GM21360 (cell line): ENCODE measurements at regions not wholly inside any gene's neighbourhood (a gene's known extent, or its start where the extent isn't known, plus 50 kb on each side); places are given as distances from the start of the nearest gene placed in this dataset.

Experiments
- ATAC-seq: cut with Tn5 transposase; IDR thresholded peaks from one replicate; pipeline ENCODE4 v1.9.1; 2021; ENCODE audit warnings: mild to moderate bottlenecking, moderate library complexity; ENCODE audit not compliant: unreplicated experiment

DNA sequence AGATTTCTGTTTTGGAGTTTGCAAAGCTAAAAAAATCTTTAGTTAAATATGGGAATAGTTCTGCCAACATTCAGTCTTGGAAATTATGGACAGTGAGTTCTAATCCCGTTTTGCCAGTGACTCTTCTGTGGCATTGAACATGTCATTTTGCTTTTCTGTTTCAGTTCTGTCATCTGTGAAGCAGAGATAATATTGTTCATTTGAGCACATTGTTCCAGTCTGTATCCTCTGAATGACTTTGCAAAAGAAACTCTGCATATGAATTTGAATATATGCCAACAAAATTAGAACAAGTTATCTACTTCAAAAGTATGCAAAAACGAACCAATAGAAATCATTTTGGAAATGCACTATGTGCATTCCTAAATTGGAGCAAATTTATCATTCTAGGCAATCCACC lies 746.0 kb upstream of the POT1 start:
- no peak for ATAC-seq

GRCh38 chr7:125675169-125675568 lies 745.5 kb upstream of the POT1 start:
- no peak for ATAC-seq

- no peak for ATAC-seq
Observed at GRCh38 chr7:125670926-125671572, 741.4 kb upstream of the POT1 start.

DNA sequence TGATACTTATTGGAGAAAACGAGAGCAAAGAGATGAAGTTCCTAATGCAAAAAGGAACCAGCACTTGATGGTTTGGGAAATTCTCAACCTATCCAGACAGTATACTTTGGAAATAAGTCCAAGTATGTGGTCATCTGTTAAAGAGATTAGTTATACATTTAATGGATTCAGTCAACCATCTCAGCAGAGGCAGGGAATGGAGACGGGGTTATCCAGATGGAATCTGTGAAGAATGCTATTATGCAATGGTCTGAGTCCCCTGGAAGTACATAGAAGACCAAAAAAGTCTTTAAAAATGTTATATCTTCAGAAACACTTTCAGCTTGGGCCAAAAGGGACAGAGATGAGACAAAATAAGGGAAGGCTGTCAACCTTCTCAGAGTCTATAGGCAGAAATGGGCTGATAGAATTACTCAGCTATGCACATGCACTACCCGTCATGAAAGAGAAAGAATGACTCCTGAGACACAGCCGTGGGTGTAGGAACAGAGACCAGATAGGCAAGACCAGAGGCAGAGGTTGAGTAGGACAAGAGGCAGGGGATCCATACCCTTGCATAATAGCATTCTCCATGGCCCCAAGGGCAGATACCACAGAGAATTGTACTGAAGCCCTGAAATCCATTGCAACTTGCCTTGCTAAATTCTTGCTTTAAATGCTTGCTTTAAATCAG lies 738.8 kb upstream of the POT1 start:
- peak; percentile 65 for ATAC-seq

GRCh38 chr7:125664625-125665024 lies 735.0 kb upstream of the POT1 start:
- ATAC-seq, result no peak

DNA sequence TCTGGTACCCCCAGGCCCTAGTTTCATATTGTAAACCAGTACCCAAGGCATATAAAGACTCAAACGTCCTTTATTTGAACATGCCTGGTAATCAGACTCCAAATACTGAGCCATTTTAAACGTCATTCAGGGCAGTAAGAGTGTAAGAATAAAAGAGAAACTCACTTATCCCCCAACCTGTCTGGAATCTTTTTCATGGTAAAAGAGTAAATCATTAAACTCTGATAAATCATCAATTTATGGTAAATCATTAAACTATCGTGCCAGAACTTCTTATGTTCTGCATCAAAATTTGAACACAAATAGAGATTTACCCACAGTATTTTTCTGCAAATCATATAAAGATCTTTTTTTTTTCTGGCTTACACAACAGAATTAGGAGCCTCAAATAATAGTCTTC lies 734.3 kb upstream of the POT1 start:
- no peak for ATAC-seq

DNA sequence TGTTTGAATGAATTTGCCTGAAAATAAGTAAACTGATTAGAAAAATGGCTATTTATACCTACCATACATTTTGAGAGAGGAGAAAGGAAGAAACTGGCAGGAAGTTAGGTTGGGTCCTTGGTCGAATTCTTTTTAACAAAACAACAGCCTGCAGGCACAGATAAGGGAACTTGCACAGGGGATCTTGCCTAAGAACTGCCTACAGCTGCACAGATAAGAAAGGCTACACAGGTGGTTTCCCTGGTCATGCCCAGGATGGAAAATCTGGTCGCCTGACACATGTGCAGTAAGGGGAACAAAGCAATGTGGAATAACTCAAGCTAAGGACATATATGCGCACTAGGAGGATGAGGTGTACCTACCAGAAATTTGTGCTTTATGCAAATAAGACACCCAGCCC lies 732.1 kb upstream of the POT1 start:
- ATAC-seq, result no peak

- ATAC-seq, result no peak
Observed at GRCh38 chr7:125661006-125661405, 731.4 kb upstream of the POT1 start.

GRCh38 chr7:125654076-125654475 lies 724.5 kb upstream of the POT1 start:
- no peak for ATAC-seq

GRCh38 chr7:125651823-125652528 lies 722.4 kb upstream of the POT1 start:
- no peak for ATAC-seq

- ATAC-seq, result no peak
Observed at GRCh38 chr7:125648543-125648942, 718.9 kb upstream of the POT1 start.

DNA sequence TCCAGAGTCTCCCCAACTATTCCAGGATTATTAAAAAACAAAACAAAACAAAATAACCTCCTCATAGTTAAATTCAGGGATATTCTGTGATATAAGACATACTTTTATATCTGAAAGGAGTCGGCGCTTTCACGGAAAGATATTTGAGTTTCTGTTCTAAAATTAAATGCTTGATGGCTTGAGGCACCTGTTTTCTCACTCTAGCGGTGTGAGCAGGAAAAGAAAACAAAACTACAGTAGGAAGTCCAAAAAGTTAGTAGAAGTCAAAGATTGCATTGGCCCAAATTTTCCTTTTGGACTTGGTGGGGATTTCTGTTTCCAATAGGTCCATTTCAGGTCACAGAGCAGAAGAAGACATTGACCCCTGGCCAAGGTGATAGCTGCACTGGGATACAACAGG lies 716.1 kb upstream of the POT1 start:
- no peak for ATAC-seq

GRCh38 chr7:125644109-125644508 lies 714.5 kb upstream of the POT1 start:
- ATAC-seq, result no peak

GRCh38 chr7:125643302-125643701 lies 713.7 kb upstream of the POT1 start:
- no peak for ATAC-seq

GRCh38 chr7:125641884-125642283 lies 712.3 kb upstream of the POT1 start:
- ATAC-seq, result no peak

- ATAC-seq, result no peak
Observed at GRCh38 chr7:125636320-125636962, 706.8 kb upstream of the POT1 start.

DNA sequence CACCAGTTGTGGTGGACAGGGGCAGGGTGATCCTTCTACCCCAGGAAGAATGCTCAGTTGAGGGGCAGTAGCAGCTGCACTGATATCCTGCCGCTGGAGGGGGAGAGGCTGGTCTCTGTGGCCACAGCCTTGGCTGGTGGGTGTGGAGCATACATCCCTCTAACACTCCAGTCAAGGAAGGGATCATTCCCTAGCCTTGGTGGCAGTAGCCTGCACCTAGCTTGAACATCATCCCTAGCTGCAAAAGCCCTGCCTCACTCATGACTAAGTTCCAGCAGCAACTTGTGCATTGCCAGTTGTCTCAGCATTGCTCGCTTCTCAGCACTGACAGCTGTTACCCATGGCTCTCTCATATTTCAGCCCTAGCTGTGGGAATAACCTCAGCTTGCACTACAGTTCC lies 688.9 kb upstream of the POT1 start:
- no peak for ATAC-seq

GRCh38 chr7:125611582-125611981 lies 682.0 kb upstream of the POT1 start:
- ATAC-seq, result no peak

- no peak for ATAC-seq
Observed at GRCh38 chr7:125606671-125607070, 677.0 kb upstream of the POT1 start.

- no peak for ATAC-seq
Observed at GRCh38 chr7:125605241-125605640, 675.6 kb upstream of the POT1 start.

GRCh38 chr7:125602441-125602840 lies 672.8 kb upstream of the POT1 start:
- no peak for ATAC-seq

- no peak for ATAC-seq
Observed at GRCh38 chr7:125599387-125599786, 669.8 kb upstream of the POT1 start.
